Testis (tissue), 2 donors: ENCODE measurements at regions not wholly inside any gene's neighbourhood (a gene's known extent, or its start where the extent isn't known, plus 50 kb on each side); places are given as distances from the start of the nearest gene placed in this dataset.

Source experiments
- DNase-seq: peaks from one replicate; pipeline ENCODE4 v3.0.0-alpha.2; 2019
- H3K27ac ChIP-seq, 2 donors: fragments of 200-600 bp; sonication (generic); one replicate each; pipeline ENCODE4 v1.5.1; 2019
- H3K27me3 ChIP-seq: fragments of 200-600 bp; sonication (generic); one replicate; pipeline ENCODE4 v1.5.1; 2019
- H3K36me3 ChIP-seq: fragments of 200-600 bp; sonication (generic); one replicate; pipeline ENCODE4 v1.5.1; 2017; ENCODE audit warnings: low read depth; ENCODE audit errors: missing control alignments
- H3K4me1 ChIP-seq: fragments of 200-600 bp; sonication (generic); one replicate; pipeline ENCODE4 v1.5.1; 2019
- H3K4me3 ChIP-seq, 2 donors: fragments of 200-600 bp; sonication (generic); one replicate each; pipeline ENCODE4 v1.5.1; 2017 to 2019
- H3K9me3 ChIP-seq: fragments of 200-600 bp; sonication (generic); one replicate; pipeline ENCODE4 v1.5.1; 2017
- CTCF ChIP-seq, 3 experiments: fragments of 450-650 bp in 2 of 3; fragments of 200-600 bp in 1 of 3; sonication (generic) in 1 of 3; IDR thresholded peaks; one replicate each; pipeline ENCODE4 v1.5.1; 2016 to 2019; ENCODE audit warnings: antibody characterized with exemption in 3 of 3, mild to moderate bottlenecking in 2 of 3, moderate library complexity in 1 of 3
- POLR2A ChIP-seq: fragments of 450-650 bp; IDR thresholded peaks from one replicate; pipeline ENCODE4 v1.6.1; 2017; ENCODE audit warnings: antibody characterized with exemption, mild to moderate bottlenecking, moderate library complexity
- WGBS, 2 donors: methylation state at CpG; one replicate each; pipeline ENCODE4 v1.1.5; 2018; 5-methylcytosine and 5-hydroxymethylcytosine counted together
- intact Hi-C: fragments of 100-400 bp; cut with DNase I; formaldehyde crosslinking; loops from one replicate; pipeline ENCODE4 v1.15.1; 2023; ENCODE audit warnings: low total_unique reads

GRCh38 chr5:117394506-117395157 is 820.0 kb upstream of the SEMA6A start:
- no peaks in the 10 kb centered on the region for H3K4me1 ChIP-seq
- H3K27me3 ChIP-seq = no peaks in the 10 kb centered on the region
- H3K9me3 ChIP-seq = no peaks in the 10 kb centered on the region
- no peak overlapping the region for H3K4me3 ChIP-seq
- TF ChIP-seq POLR2A = no peak
- no peak for TF ChIP-seq CTCF (IDR thresholded peaks at IDR 0.05)
- no peaks in the 10 kb centered on the region for H3K36me3 ChIP-seq
- intact Hi-C loops = no loop called here
- DNase-seq = no peak
- WGBS, 2 donors = 79 to 84% methylated on average over 6 of the region's 6 CpGs
- no peak overlapping the region for H3K27ac ChIP-seq

- H3K4me3 ChIP-seq = no peak overlapping the region
- H3K9me3 ChIP-seq = no peaks in the 10 kb centered on the region
- no peak overlapping the region for H3K27ac ChIP-seq
- no peaks in the 10 kb centered on the region for H3K36me3 ChIP-seq
- no peaks in the 10 kb centered on the region for H3K27me3 ChIP-seq
- WGBS, 2 donors = 87 to 90% methylated on average over 2 of the region's 2 CpGs
- no peaks in the 10 kb centered on the region for H3K4me1 ChIP-seq
- DNase-seq = no peak
- intact Hi-C loops = no loop called here
- TF ChIP-seq CTCF (IDR thresholded peaks at IDR 0.05) = no peak
- TF ChIP-seq POLR2A = no peak
Measured at GRCh38 chr5:117393125-117393524, 818.5 kb upstream of the SEMA6A start.

- no peaks in the 10 kb centered on the region for H3K36me3 ChIP-seq
- H3K27ac ChIP-seq = no peak overlapping the region
- TF ChIP-seq POLR2A (no peak), CTCF (IDR thresholded peaks at IDR 0.05) (no peak)
- intact Hi-C loops = no loop called here
- no peaks in the 10 kb centered on the region for H3K9me3 ChIP-seq
- no peak overlapping the region for H3K4me3 ChIP-seq
- no peak for DNase-seq
- no peaks in the 10 kb centered on the region for H3K27me3 ChIP-seq
- no peaks in the 10 kb centered on the region for H3K4me1 ChIP-seq
Measured at GRCh38 chr5:117380316-117380715, 805.7 kb upstream of the SEMA6A start.

- no peak for DNase-seq
Measured at GRCh38 chr5:117379521-117379920, 804.9 kb upstream of the SEMA6A start.

More at GRCh38 chr5:117379521-117379920, 804.9 kb upstream of the SEMA6A start:
- 68 to 79% methylated on average over 3 of the region's 3 CpGs for WGBS, 2 donors
- Histone ChIP-seq H3K4me1 (no peaks in the 10 kb centered on the region), H3K4me3 (no peak overlapping the region), H3K27me3 (no peaks in the 10 kb centered on the region), H3K9me3 (no peaks in the 10 kb centered on the region), H3K27ac (no peak overlapping the region), H3K36me3 (no peaks in the 10 kb centered on the region)
- no peak for TF ChIP-seq POLR2A
- no peak for TF ChIP-seq CTCF (IDR thresholded peaks at IDR 0.05)
- intact Hi-C loops = no loop called here
